ENCODE measurements at regions not wholly inside any gene's neighbourhood (a gene's known extent, or its start where the extent isn't known, plus 50 kb on each side); places are given as distances from the start of the nearest gene placed in this dataset.

- TF ChIP-seq, protein P1, sequence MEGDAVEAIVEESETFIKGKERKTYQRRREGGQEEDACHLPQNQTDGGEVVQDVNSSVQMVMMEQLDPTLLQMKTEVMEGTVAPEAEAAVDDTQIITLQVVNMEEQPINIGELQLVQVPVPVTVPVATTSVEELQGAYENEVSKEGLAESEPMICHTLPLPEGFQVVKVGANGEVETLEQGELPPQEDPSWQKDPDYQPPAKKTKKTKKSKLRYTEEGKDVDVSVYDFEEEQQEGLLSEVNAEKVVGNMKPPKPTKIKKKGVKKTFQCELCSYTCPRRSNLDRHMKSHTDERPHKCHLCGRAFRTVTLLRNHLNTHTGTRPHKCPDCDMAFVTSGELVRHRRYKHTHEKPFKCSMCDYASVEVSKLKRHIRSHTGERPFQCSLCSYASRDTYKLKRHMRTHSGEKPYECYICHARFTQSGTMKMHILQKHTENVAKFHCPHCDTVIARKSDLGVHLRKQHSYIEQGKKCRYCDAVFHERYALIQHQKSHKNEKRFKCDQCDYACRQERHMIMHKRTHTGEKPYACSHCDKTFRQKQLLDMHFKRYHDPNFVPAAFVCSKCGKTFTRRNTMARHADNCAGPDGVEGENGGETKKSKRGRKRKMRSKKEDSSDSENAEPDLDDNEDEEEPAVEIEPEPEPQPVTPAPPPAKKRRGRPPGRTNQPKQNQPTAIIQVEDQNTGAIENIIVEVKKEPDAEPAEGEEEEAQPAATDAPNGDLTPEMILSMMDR (IDR thresholded peaks at IDR 0.05): no peak
- no peaks in the 10 kb centered on the region for H3K9me3 Mint-ChIP-seq (ENCODE audit: low read depth)
- peak overlapping the region; percentile 82 for H3K27ac Mint-ChIP-seq (ENCODE audit: unreplicated experiment)
- peaks cover 6% of the 10 kb centered on the region for H3K36me3 Mint-ChIP-seq (ENCODE audit: low read depth)
- no peak overlapping the region for H3K4me3 Mint-ChIP-seq (ENCODE audit: unreplicated experiment)
- no peak for DNase-seq (ENCODE audit: low spot score)
- peaks cover 41% of the 10 kb centered on the region for H3K4me1 Mint-ChIP-seq (ENCODE audit: low read depth)
- peaks cover 1% of the 10 kb centered on the region for H3K27me3 Mint-ChIP-seq (ENCODE audit: low read depth)
These were observed 90.1 kb upstream of the GSE1 start for GRCh38 chr16:85522842-85523601.

DNA sequence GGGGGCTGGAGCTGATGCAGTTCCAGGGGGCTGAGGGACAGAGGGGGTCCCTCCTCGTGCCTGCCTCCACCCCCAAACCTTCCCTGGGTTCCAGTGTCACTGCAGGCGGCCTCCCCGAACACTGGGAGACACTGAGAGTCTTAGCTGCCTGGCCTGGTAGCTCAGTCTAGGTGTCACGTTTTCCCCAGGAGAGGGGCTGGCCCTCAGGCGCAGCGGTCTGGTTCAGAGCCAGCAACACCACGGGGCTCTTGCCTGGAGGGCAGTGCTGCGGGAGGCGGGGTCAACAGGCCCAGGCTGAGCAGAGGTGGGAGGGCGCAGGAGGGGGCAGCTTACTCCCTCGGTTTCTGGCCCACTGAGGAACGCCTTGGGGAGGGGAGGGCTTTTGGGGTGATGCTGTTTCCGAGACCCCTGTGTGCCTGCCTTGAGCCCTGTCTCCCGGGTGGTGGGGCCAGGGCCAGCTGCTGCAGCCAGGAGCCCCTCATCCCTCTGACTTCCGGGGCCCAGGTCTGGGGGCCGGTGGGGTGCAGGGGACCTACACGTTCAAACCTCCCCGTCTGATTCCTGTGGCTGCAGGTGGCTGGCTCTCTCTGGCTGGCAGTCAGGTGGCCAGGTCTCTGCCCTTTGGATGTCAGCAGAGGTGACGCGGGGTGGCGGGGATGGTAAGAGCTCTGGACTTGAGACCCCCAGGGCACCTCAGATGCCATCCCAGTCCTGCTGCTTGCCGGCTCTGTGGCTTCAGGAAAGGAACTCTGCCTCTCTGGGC is 89.3 kb upstream of the GSE1 start:
- peaks cover 6% of the 10 kb centered on the region for H3K36me3 Mint-ChIP-seq (ENCODE audit: low read depth)
- H3K9me3 Mint-ChIP-seq (ENCODE audit: low read depth): no peaks in the 10 kb centered on the region
- H3K27ac Mint-ChIP-seq (ENCODE audit: unreplicated experiment): peak overlapping the region; percentile 92
- H3K27me3 Mint-ChIP-seq (ENCODE audit: low read depth): peaks cover 1% of the 10 kb centered on the region
- no peak overlapping the region for H3K4me3 Mint-ChIP-seq (ENCODE audit: unreplicated experiment)
- peaks cover 41% of the 10 kb centered on the region for H3K4me1 Mint-ChIP-seq (ENCODE audit: low read depth)
- no peak for DNase-seq (ENCODE audit: low spot score)
- TF ChIP-seq, protein P1 (IDR thresholded peaks at IDR 0.05): no peak

DNA sequence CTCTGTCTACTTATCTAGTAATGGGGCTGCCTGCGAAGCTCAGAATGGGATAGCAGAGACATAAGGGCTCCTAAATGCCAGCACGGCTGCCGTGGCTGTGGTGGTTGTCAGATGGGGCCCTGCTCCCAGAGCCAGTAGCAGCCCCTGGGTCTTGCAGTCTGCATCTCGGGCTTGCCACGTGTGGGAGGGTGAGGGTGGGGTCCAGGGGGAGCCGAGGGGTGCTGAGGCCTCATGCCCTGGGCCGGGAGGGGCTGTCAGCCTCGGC is 88.8 kb upstream of the GSE1 start:
- Mint-ChIP-seq H3K9me3 (ENCODE audit: low read depth) (no peaks in the 10 kb centered on the region), H3K27ac (ENCODE audit: unreplicated experiment) (peak overlapping the region; percentile 92), H3K4me3 (ENCODE audit: unreplicated experiment) (no peak overlapping the region), H3K36me3 (ENCODE audit: low read depth) (peaks cover 4% of the 10 kb centered on the region), H3K4me1 (ENCODE audit: low read depth) (peaks cover 41% of the 10 kb centered on the region), H3K27me3 (ENCODE audit: low read depth) (peaks cover 1% of the 10 kb centered on the region)
- TF ChIP-seq, protein P1 (IDR thresholded peaks at IDR 0.05): no peak
- no peak for DNase-seq (ENCODE audit: low spot score)

DNA sequence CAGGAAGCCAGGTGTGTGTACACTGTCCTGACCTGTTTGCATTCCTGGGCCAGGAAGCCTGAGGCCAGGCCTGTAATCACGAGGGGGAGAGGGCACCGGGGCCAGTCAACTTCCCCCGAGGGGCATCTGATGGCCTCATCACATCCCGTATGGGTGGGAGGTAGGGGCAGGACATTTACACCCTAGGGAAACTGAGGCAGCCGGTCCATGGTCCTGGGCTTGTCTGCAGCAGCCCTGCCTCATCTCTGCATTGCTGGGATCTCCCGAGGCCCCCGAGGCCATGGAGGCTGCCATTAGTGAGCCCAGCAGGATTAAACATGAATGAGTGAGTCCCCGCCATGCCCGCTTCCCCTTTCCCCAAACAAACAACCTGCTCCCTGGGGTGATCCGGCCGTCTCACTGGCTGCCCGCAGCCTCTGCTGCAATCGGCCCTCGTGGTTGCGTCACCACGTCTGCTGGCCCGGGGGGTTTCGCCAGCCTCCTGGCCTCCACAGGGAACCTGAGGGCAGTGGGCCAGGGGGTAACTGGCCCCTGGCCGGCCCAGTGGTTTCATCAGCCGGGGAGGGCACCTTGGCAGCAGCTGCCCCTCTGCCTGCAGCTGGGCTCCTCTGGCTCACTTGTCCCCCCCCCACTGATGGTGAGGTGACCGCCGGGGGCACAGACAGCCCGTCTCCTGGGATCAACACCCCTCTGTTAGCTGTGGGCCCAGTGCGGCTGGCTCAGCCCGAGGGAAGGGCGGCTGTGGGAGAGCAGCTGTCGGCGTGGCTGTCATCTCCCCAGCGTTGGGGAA is 88.3 kb upstream of the GSE1 start:
- no peak overlapping the region for H3K4me3 Mint-ChIP-seq (ENCODE audit: unreplicated experiment)
- H3K36me3 Mint-ChIP-seq (ENCODE audit: low read depth): no peaks in the 10 kb centered on the region
- H3K9me3 Mint-ChIP-seq (ENCODE audit: low read depth): no peaks in the 10 kb centered on the region
- peaks cover 41% of the 10 kb centered on the region for H3K4me1 Mint-ChIP-seq (ENCODE audit: low read depth)
- no peak for DNase-seq (ENCODE audit: low spot score)
- no peaks in the 10 kb centered on the region for H3K27me3 Mint-ChIP-seq (ENCODE audit: low read depth)
- H3K27ac Mint-ChIP-seq (ENCODE audit: unreplicated experiment): peak overlapping the region; percentile 92
- TF ChIP-seq, protein P1 (IDR thresholded peaks at IDR 0.05): no peak

Data from chondrocyte (in vitro differentiated cells).